UCSD-AML1 (cell line): ENCODE measurements at regions not wholly inside any gene's neighbourhood (a gene's known extent, or its start where the extent isn't known, plus 50 kb on each side); places are given as distances from the start of the nearest gene placed in this dataset.
"Not testable (repeated sequence)": the region's sequence is repeated elsewhere in the genome, so short reads cannot be mapped to it uniquely, and the experiment has no call there.

Experiments
- DNase-seq: peaks from one replicate; lab custom pipeline; 2025; ENCODE audit not compliant: unreplicated experiment; lab: John Stamatoyannopoulos, UW

- no peak for DNase-seq
Measured at GRCh38 chr1:192418552-192419285, 101.9 kb downstream of the RGS21 start.

- DNase-seq = no peak
Measured at GRCh38 chr1:192430644-192431043, 113.9 kb downstream of the RGS21 start.

- no peak for DNase-seq
Measured at GRCh38 chr1:192435704-192436103, 118.9 kb downstream of the RGS21 start.

- no peak for DNase-seq
Measured at GRCh38 chr1:192436441-192437078, 119.8 kb downstream of the RGS21 start.

GRCh38 chr1:192438737-192439136, 121.9 kb downstream of the RGS21 start:
- DNase-seq = no peak

- no peak for DNase-seq
Measured at GRCh38 chr1:192439373-192440025, 122.7 kb downstream of the RGS21 start.

- no peak for DNase-seq
Measured at GRCh38 chr1:192441492-192441891, 124.7 kb downstream of the RGS21 start.

GRCh38 chr1:192442736-192443135, 125.9 kb downstream of the RGS21 start:
- no peak for DNase-seq

GRCh38 chr1:192443616-192444015, 126.8 kb downstream of the RGS21 start:
- no peak for DNase-seq

- DNase-seq = no peak
Measured at GRCh38 chr1:192445241-192445640, 128.4 kb downstream of the RGS21 start.

- no peak for DNase-seq
Measured at GRCh38 chr1:192445839-192446489, 129.2 kb downstream of the RGS21 start.

- DNase-seq = no peak
Measured at GRCh38 chr1:192448026-192448578, 127.5 kb upstream of the RGS1 start.

- DNase-seq = no peak
Measured at GRCh38 chr1:192453360-192453992, 122.1 kb upstream of the RGS1 start.

- DNase-seq = no peak
Measured at GRCh38 chr1:192459467-192459866, 116.1 kb upstream of the RGS1 start.

- DNase-seq = no peak
Measured at GRCh38 chr1:192461684-192462083, 113.9 kb upstream of the RGS1 start.

GRCh38 chr1:192462616-192463015, 113.0 kb upstream of the RGS1 start:
- DNase-seq = no peak

GRCh38 chr1:192463661-192464060, 111.9 kb upstream of the RGS1 start:
- no peak for DNase-seq

GRCh38 chr1:192465221-192465620, 110.4 kb upstream of the RGS1 start:
- not testable (repeated sequence) for DNase-seq

- DNase-seq = no peak
Measured at GRCh38 chr1:192474080-192474683, 101.4 kb upstream of the RGS1 start.

- DNase-seq = no peak
Measured at GRCh38 chr1:192475329-192475728, 100.2 kb upstream of the RGS1 start.

GRCh38 chr1:192475970-192476369, 99.6 kb upstream of the RGS1 start:
- no peak for DNase-seq
